ENCODE measurements at regions not wholly inside any gene's neighbourhood (a gene's known extent, or its start where the extent isn't known, plus 50 kb on each side); places are given as distances from the start of the nearest gene placed in this dataset.

GRCh38 chr18:65145312-65145711, 605.5 kb upstream of the CDH7 start:
- TF ChIP-seq EZH2phosphoT487 (IDR thresholded peaks at IDR 0.05; ENCODE audit: borderline replicate concordance, low read length) (no peak), CTCF (IDR thresholded peaks at IDR 0.05; ENCODE audit: low read depth, low read length, poor library complexity, severe bottlenecking) (no peak)
